ENCODE measurements at regions not wholly inside any gene's neighbourhood (a gene's known extent, or its start where the extent isn't known, plus 50 kb on each side); places are given as distances from the start of the nearest gene placed in this dataset.

GRCh38 chr4:26075583-26075982 lies 161.6 kb downstream of the SMIM20 start:
- intact Hi-C loops (cut with micrococcal nuclease) = loop anchor here (2.0 to 10.0 kb wide), 2 partner anchors 161 to 245 kb away; partner anchors contain the start of genes RBPJ and SMIM20
- DNase-seq (no peak), ATAC-seq (ENCODE audit: low read depth) (no peak)
- ChIA-PET POLR2A (no interaction called here), CTCF (interaction anchor here (1.2 to 1.7 kb wide), 6 partner anchors 9 to 250 kb away, joined by 3 to 10 read pairs (median 4); no protein-coding TSS in a partner anchor)
- H3K27me3 ChIP-seq (replicated peaks in 1 of 4; ENCODE audit: control extremely low read depth in 1 of 4, control insufficient read depth in 3 of 4, insufficient read depth in 4 of 4, low read length in 3 of 4) = no peaks in the 10 kb centered on the region
- H3K9me3 Mint-ChIP-seq (ENCODE audit: insufficient read depth) = no peaks in the 10 kb centered on the region
- H2AFZ ChIP-seq (ENCODE audit: insufficient read depth, low read depth, low read length, poor library complexity, severe bottlenecking) = no peak overlapping the region
- no peak overlapping the region for H3K4me3 Mint-ChIP-seq
- H3K9ac ChIP-seq (ENCODE audit: low read length) = no peak overlapping the region
- no peak overlapping the region for H3K4me3 ChIP-seq (ENCODE audit: control extremely low read depth in 1 of 5, extremely low read depth in 1 of 5, insufficient read depth in 1 of 5, low read depth in 2 of 5, low read length in 4 of 5)
- peaks cover 20 to 25% of the 10 kb centered on the region in 2 donors for H3K4me1 ChIP-seq (ENCODE audit: control insufficient read depth in 2 of 2, insufficient read depth in 2 of 2, low read length in 2 of 2)
- WGBS (ENCODE audit: insufficient coverage) = no CpG with 5 or more reads among the region's 1 CpG
- peaks cover 4% of the 10 kb centered on the region for H3K27me3 Mint-ChIP-seq
- no peaks in the 10 kb centered on the region for H4K20me1 ChIP-seq (ENCODE audit: control insufficient read depth, insufficient read depth, low read length, poor library complexity, severe bottlenecking)
- no peaks in the 10 kb centered on the region for H3K79me2 ChIP-seq (ENCODE audit: control insufficient read depth, insufficient read depth, low read length)
- TF ChIP-seq EZH2 (IDR thresholded peaks at IDR 0.05; ENCODE audit: borderline replicate concordance, insufficient read depth, low read depth, low read length, poor library complexity, severe bottlenecking) = no peak
- TF ChIP-seq, protein P1, sequence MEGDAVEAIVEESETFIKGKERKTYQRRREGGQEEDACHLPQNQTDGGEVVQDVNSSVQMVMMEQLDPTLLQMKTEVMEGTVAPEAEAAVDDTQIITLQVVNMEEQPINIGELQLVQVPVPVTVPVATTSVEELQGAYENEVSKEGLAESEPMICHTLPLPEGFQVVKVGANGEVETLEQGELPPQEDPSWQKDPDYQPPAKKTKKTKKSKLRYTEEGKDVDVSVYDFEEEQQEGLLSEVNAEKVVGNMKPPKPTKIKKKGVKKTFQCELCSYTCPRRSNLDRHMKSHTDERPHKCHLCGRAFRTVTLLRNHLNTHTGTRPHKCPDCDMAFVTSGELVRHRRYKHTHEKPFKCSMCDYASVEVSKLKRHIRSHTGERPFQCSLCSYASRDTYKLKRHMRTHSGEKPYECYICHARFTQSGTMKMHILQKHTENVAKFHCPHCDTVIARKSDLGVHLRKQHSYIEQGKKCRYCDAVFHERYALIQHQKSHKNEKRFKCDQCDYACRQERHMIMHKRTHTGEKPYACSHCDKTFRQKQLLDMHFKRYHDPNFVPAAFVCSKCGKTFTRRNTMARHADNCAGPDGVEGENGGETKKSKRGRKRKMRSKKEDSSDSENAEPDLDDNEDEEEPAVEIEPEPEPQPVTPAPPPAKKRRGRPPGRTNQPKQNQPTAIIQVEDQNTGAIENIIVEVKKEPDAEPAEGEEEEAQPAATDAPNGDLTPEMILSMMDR (IDR thresholded peaks at IDR 0.05) = no peak
- no peaks in the 10 kb centered on the region for H3K9me3 ChIP-seq (ENCODE audit: control extremely low read depth in 1 of 3, control insufficient read depth in 2 of 3, insufficient read depth in 1 of 3, low read length in 2 of 3)
- peaks cover 27% of the 10 kb centered on the region for H3K4me1 Mint-ChIP-seq
- no peaks in the 10 kb centered on the region for H3K36me3 ChIP-seq (replicated peaks in 1 of 2; ENCODE audit: control extremely low read depth in 1 of 2, control insufficient read depth in 1 of 2, extremely low read depth in 1 of 2, insufficient read depth in 2 of 2, low read length in 1 of 2)
- H3K27ac Mint-ChIP-seq = peak overlapping the region; percentile 75
- peak overlapping the region; percentile 32 to 44 for H3K27ac ChIP-seq (ENCODE audit: low read length in 2 of 2)
- no peak overlapping the region for H3K4me2 ChIP-seq (replicated peaks; ENCODE audit: low read depth, low read length, poor library complexity, severe bottlenecking)

GRCh38 chr4:26076000-26076587 lies 162.1 kb downstream of the SMIM20 start:
- H3K4me1 Mint-ChIP-seq = peaks cover 29% of the 10 kb centered on the region
- POLR2A ChIA-PET = no interaction called here
- H3K36me3 ChIP-seq (replicated peaks in 1 of 2; ENCODE audit: control extremely low read depth in 1 of 2, control insufficient read depth in 1 of 2, extremely low read depth in 1 of 2, insufficient read depth in 2 of 2, low read length in 1 of 2) = no peaks in the 10 kb centered on the region
- H3K4me2 ChIP-seq (replicated peaks; ENCODE audit: low read depth, low read length, poor library complexity, severe bottlenecking) = no peak overlapping the region
- H3K27me3 ChIP-seq (replicated peaks in 1 of 4; ENCODE audit: control extremely low read depth in 1 of 4, control insufficient read depth in 3 of 4, insufficient read depth in 4 of 4, low read length in 3 of 4) = peaks cover 0 to 2% (median 0%) of the 10 kb centered on the region in 4 experiments
- H3K9ac ChIP-seq (ENCODE audit: low read length) = no peak overlapping the region
- peaks cover 5% of the 10 kb centered on the region for H3K27me3 Mint-ChIP-seq
- H3K4me3 ChIP-seq (ENCODE audit: control extremely low read depth in 1 of 5, extremely low read depth in 1 of 5, insufficient read depth in 1 of 5, low read depth in 2 of 5, low read length in 4 of 5) = no peak overlapping the region
- intact Hi-C loops (cut with micrococcal nuclease) = loop anchor here (2.0 to 10.0 kb wide), 2 partner anchors 161 to 245 kb away; partner anchors contain the start of genes RBPJ and SMIM20
- TF ChIP-seq, protein P1 (IDR thresholded peaks at IDR 0.05) = no peak
- TF ChIP-seq EZH2 (IDR thresholded peaks at IDR 0.05; ENCODE audit: borderline replicate concordance, insufficient read depth, low read depth, low read length, poor library complexity, severe bottlenecking) = no peak
- peaks cover 20 to 25% of the 10 kb centered on the region in 2 donors for H3K4me1 ChIP-seq (ENCODE audit: control insufficient read depth in 2 of 2, insufficient read depth in 2 of 2, low read length in 2 of 2)
- CTCF ChIA-PET = interaction anchor here (0.6 to 1.7 kb wide), 4 partner anchors 13 to 326 kb away, joined by 3 to 4 read pairs (median 4); no protein-coding TSS in a partner anchor
- no peaks in the 10 kb centered on the region for H3K9me3 Mint-ChIP-seq (ENCODE audit: insufficient read depth)
- peak overlapping the region; percentile 23 for H3K4me3 Mint-ChIP-seq
- ATAC-seq (ENCODE audit: low read depth) (peak; percentile 23), DNase-seq (peak; percentile 38)
- H3K9me3 ChIP-seq (ENCODE audit: control extremely low read depth in 1 of 3, control insufficient read depth in 2 of 3, insufficient read depth in 1 of 3, low read length in 2 of 3) = no peaks in the 10 kb centered on the region
- H3K79me2 ChIP-seq (ENCODE audit: control insufficient read depth, insufficient read depth, low read length) = no peaks in the 10 kb centered on the region
- H4K20me1 ChIP-seq (ENCODE audit: control insufficient read depth, insufficient read depth, low read length, poor library complexity, severe bottlenecking) = no peaks in the 10 kb centered on the region
- H2AFZ ChIP-seq (ENCODE audit: insufficient read depth, low read depth, low read length, poor library complexity, severe bottlenecking) = no peak overlapping the region
- H3K27ac Mint-ChIP-seq = peak overlapping the region; percentile 75
- peak overlapping the region; percentile 32 to 44 for H3K27ac ChIP-seq (ENCODE audit: low read length in 2 of 2)
- no CpG with 5 or more reads among the region's 4 CpGs for WGBS (ENCODE audit: insufficient coverage)
